Neutrophil (primary cell): ENCODE measurements at regions not wholly inside any gene's neighbourhood (a gene's known extent, or its start where the extent isn't known, plus 50 kb on each side); places are given as distances from the start of the nearest gene placed in this dataset.

Source experiments
- H3K27ac ChIP-seq: fragments of 200-600 bp; sonication (generic); 2 replicates; pipeline ENCODE4 v1.5.1; 2016; ENCODE audit warnings: mild to moderate bottlenecking, moderate library complexity
- H3K27me3 ChIP-seq: fragments of 200-600 bp; sonication (generic); 2 replicates; pipeline ENCODE4 v1.6.0; 2016; ENCODE audit warnings: mild to moderate bottlenecking
- H3K36me3 ChIP-seq: fragments of 200-600 bp; sonication (generic); 2 replicates; pipeline ENCODE4 v1.5.1; 2017
- H3K4me1 ChIP-seq, 2 experiments: fragments of 200-600 bp in 1 of 2; sonication (generic) in 1 of 2; 1 replicate in 1 of 2; 2 replicates in 1 of 2; pipeline versions ENCODE4 v1.5.1 to v1.6.1; 2013 to 2016; ENCODE audit warnings: low read depth in 1 of 2, low read length in 1 of 2, mild to moderate bottlenecking in 1 of 2, moderate library complexity in 1 of 2; ENCODE audit not compliant: control insufficient read depth in 1 of 2, insufficient read depth in 1 of 2
- H3K4me3 ChIP-seq, 2 experiments: fragments of 200-600 bp in 1 of 2; sonication (generic) in 1 of 2; 1 replicate in 1 of 2; 2 replicates in 1 of 2; pipeline ENCODE4 v1.5.1; 2013 to 2016; ENCODE audit warnings: low read depth in 1 of 2, low read length in 1 of 2, mild to moderate bottlenecking in 1 of 2, moderate library complexity in 1 of 2
- H3K9me3 ChIP-seq: fragments of 200-600 bp; sonication (generic); 2 replicates; pipeline ENCODE4 v1.5.1; 2016
- CTCF ChIP-seq: fragments of 200-600 bp; sonication (generic); IDR thresholded peaks from 2 replicates; pipeline ENCODE4 v1.5.1; 2016; ENCODE audit warnings: antibody characterized with exemption

- no peaks in the 10 kb centered on the region for H3K27me3 ChIP-seq
- no peaks in the 10 kb centered on the region for H3K4me1 ChIP-seq
- no peak for TF ChIP-seq CTCF
- no peaks in the 10 kb centered on the region for H3K36me3 ChIP-seq
- no peak overlapping the region for H3K27ac ChIP-seq
- H3K4me3 ChIP-seq = no peak overlapping the region
- H3K9me3 ChIP-seq = no peaks in the 10 kb centered on the region
Measured at GRCh38 chr9:129358621-129359154, 180.6 kb upstream of the IER5L start.

- Histone ChIP-seq H3K27me3 (peaks cover under 1% of the 10 kb centered on the region), H3K27ac (no peak overlapping the region), H3K4me1 (peaks cover under 1 to 1% of the 10 kb centered on the region in 2 experiments), H3K36me3 (no peaks in the 10 kb centered on the region), H3K4me3 (no peak overlapping the region), H3K9me3 (no peaks in the 10 kb centered on the region)
- TF ChIP-seq CTCF = no peak
Measured at GRCh38 chr9:129357773-129358245, 179.7 kb upstream of the IER5L start.

GRCh38 chr9:129356871-129357772 is 179.1 kb upstream of the IER5L start:
- Histone ChIP-seq H3K4me1 (peaks cover 7% of the 10 kb centered on the region in 2 experiments), H3K36me3 (no peaks in the 10 kb centered on the region), H3K4me3 (no peak overlapping the region), H3K27me3 (peaks cover 8% of the 10 kb centered on the region), H3K9me3 (no peaks in the 10 kb centered on the region), H3K27ac (no peak overlapping the region)
- no peak for TF ChIP-seq CTCF

- Histone ChIP-seq H3K4me3 (no peak overlapping the region), H3K36me3 (no peaks in the 10 kb centered on the region), H3K9me3 (no peaks in the 10 kb centered on the region), H3K4me1 (peaks cover 18 to 20% of the 10 kb centered on the region in 2 experiments), H3K27ac (no peak overlapping the region), H3K27me3 (peaks cover 13% of the 10 kb centered on the region)
- TF ChIP-seq CTCF = no peak
Measured at GRCh38 chr9:129355631-129356030, 177.6 kb upstream of the IER5L start.

- Histone ChIP-seq H3K27me3 (peaks cover 13% of the 10 kb centered on the region), H3K27ac (no peak overlapping the region), H3K9me3 (no peaks in the 10 kb centered on the region), H3K4me3 (no peak overlapping the region), H3K36me3 (no peaks in the 10 kb centered on the region), H3K4me1 (peaks cover 18 to 20% of the 10 kb centered on the region in 2 experiments)
- TF ChIP-seq CTCF = no peak
Measured at GRCh38 chr9:129354498-129354897, 176.4 kb upstream of the IER5L start.
